Astrocyte (in vitro differentiated cells and primary cell): ENCODE measurements at regions not wholly inside any gene's neighbourhood (a gene's known extent, or its start where the extent isn't known, plus 50 kb on each side); places are given as distances from the start of the nearest gene placed in this dataset.

ENCODE experiments used
- CTCF ChIP-seq: IDR thresholded peaks from 2 replicates; pipeline ENCODE4 v1.5.1; 2011; ENCODE audit warnings: low read depth, mild to moderate bottlenecking, inconsistent platforms, low read length, moderate library complexity; ENCODE audit not compliant: insufficient read depth
- EZH2 ChIP-seq: IDR thresholded peaks from 2 replicates; pipeline ENCODE4 v1.6.1; 2012; ENCODE audit warnings: mild to moderate bottlenecking, low read length, inconsistent platforms; ENCODE audit not compliant: insufficient read depth

GRCh38 chr12:34298971-34299801, 276.9 kb downstream of the ALG10 start:
- no peak for TF ChIP-seq CTCF
- no peak for TF ChIP-seq EZH2
